ENCODE measurements at regions not wholly inside any gene's neighbourhood (a gene's known extent, or its start where the extent isn't known, plus 50 kb on each side); places are given as distances from the start of the nearest gene placed in this dataset.

- no peak for TF ChIP-seq CTCF (IDR thresholded peaks at IDR 0.05; ENCODE audit: borderline replicate concordance, extremely low read depth, low read length, poor library complexity, severe bottlenecking)
- no peak for TF ChIP-seq EZH2 (IDR thresholded peaks at IDR 0.05; ENCODE audit: borderline replicate concordance, low read depth, low read length, severe bottlenecking)
These were observed 414.0 kb upstream of the ZNF717 start for GRCh38 chr3:76199382-76199781.

Data from DND-41 (cell line).